Uterus (tissue), 2 donors: ENCODE measurements at regions not wholly inside any gene's neighbourhood (a gene's known extent, or its start where the extent isn't known, plus 50 kb on each side); places are given as distances from the start of the nearest gene placed in this dataset.

Source experiments
- CTCF ChIP-seq, 4 experiments: fragments of 200-600 bp in 2 of 4; fragments of 450-650 bp in 2 of 4; sonication (generic) in 2 of 4; IDR thresholded peaks; one replicate each; pipeline ENCODE4 v1.5.1; 2016 to 2019; ENCODE audit warnings: antibody characterized with exemption in 4 of 4, mild to moderate bottlenecking in 2 of 4, moderate library complexity in 1 of 4
- POLR2A ChIP-seq, 2 donors: fragments of 450-650 bp; IDR thresholded peaks; one replicate each; pipeline ENCODE4 v1.6.1; 2016; ENCODE audit warnings: antibody characterized with exemption in 2 of 2, mild to moderate bottlenecking in 1 of 2, moderate library complexity in 1 of 2

DNA sequence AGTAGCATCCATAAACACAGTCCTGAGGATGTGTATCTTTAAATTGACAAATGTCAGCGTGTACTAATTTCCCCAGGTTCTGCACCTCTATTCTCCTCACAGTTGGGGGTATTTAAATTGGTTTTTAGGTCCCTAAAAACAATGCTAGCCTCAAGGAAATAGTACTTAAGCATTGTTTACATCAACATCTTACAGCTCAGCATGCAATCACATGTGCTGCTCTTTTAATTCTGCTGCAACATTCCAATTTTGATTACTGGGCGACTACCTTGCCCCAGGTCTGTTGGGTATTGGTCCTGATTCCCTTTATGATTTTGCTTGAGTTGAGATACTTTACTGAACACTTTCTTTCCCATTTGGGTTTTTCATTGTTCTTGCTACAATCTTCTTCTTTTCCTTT is 616.6 kb downstream of the CCER1 start:
- no peak for TF ChIP-seq POLR2A (IDR thresholded peaks at IDR 0.05)
- TF ChIP-seq CTCF (IDR thresholded peaks at IDR 0.05) = no peak
